Renal cortex interstitium (tissue), 11 donors: ENCODE measurements at regions not wholly inside any gene's neighbourhood (a gene's known extent, or its start where the extent isn't known, plus 50 kb on each side); places are given as distances from the start of the nearest gene placed in this dataset.
"Not testable (repeated sequence)": the region's sequence is repeated elsewhere in the genome, so short reads cannot be mapped to it uniquely, and the experiment has no call there.

ENCODE experiments used
- DNase-seq, 11 donors: peaks; one replicate each; pipeline ENCODE4 v3.0.0-alpha.2; 2013; ENCODE audit warnings: low read depth in 9 of 11, low spot score in 4 of 11; ENCODE audit errors: extremely low read depth in 1 of 11

GRCh38 chr5:5886812-5887486, 464.5 kb downstream of the ICE1 start:
- DNase-seq, result peak in 1 of 11 donors; percentile 2

DNA sequence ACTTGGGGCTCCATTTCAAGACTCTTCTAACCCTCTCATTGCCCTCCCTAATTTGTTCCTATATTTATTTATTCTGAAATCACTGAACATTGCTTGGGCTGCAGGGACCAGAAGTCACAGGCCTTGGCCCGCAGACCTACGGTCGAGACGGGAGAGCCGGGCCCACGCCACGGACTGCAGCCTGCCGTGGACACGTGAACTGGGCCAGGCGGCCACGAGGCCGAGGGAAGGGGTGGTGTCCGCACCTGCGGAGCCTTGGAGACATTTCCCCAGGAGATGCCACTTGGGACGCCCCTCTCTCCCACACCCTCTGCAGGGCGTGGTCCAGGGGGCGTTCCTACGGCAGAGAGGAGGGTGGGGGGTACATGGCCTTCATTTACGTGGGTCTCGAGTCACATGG, 463.9 kb downstream of the ICE1 start:
- no peak for DNase-seq

DNA sequence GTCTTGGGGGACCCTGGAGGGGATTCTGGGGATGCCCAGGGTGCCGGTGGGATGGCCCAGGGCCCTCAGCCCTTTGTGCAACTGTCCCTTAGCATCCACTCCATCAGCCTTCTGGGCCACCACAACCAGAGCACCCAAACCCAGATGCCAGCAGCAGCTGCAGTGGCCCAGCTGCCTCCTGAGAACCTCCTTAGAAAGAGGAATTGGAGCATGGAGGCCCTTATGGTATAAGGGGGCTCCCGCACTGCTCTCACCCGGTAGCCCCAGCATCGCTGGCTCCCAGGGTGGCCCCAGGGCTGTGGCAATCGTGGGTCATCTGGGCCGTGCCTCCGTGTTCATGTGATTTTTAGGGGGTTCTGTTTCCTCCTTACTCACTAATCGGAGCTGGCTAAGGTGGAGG, 463.3 kb downstream of the ICE1 start:
- DNase-seq, result no peak

DNA sequence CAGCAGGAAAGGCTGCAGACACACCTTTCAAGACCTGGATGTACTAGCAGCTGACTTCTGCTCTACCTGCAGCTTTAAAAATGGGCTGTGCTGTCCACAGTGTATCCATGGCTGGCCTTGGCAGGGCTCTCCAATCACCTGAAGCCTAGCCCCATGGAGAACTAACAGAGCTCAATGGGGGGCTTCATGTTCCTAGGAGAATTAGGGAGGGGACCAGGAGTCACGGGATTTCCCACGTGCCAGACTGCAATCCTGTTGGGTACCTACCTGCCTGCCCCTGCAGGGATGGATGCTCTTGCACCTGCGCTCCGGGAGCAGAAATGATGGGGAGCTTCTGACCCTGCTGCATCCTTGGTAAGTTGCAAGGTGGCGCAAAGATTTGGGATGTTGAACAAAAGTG, 462.1 kb downstream of the ICE1 start:
- no peak for DNase-seq

GRCh38 chr5:5883562-5883961, 461.1 kb downstream of the ICE1 start:
- DNase-seq, result no peak

- no peak for DNase-seq
These were observed 460.7 kb downstream of the ICE1 start for GRCh38 chr5:5883146-5883545.

DNA sequence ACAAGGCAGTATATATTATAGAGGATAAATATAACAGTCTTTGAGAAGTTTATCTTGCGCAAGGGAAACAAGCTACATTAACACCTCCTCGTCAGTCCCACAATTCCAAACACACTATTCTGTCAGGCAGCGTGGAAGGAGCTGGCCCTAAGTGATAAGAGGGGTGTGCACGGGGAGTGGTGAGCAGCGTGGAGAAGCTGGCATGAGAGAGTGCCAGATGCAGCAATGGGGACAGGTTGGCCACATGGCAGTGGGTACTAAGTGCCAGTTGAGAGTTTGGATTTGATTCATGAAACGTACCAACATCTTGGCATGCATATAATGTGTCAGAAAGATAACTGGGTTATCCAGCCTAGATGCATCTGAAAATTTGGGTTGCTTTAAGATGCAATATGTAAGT, 460.2 kb downstream of the ICE1 start:
- DNase-seq, result no peak

DNA sequence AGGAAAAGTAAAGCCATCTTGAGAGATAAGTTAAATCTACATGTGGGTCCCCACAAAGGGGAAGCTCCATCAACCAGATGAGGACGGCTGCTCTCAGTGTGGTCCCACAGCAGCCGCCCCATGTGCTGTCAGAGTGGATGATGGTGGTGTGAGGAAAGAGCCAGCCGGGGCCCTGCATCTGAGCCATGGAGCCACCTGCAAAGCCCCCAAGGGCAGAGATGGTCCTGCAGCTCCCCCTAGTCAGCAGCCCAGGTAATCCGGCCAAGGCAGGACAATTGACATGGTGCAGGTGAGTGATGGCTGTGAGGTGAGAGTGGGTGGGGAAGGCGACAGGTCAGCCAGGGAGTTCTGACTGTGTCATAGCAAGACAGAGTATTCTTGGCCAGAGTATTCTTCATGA, 458.8 kb downstream of the ICE1 start:
- DNase-seq, result no peak

GRCh38 chr5:5880077-5880763, 457.7 kb downstream of the ICE1 start:
- no peak for DNase-seq

DNA sequence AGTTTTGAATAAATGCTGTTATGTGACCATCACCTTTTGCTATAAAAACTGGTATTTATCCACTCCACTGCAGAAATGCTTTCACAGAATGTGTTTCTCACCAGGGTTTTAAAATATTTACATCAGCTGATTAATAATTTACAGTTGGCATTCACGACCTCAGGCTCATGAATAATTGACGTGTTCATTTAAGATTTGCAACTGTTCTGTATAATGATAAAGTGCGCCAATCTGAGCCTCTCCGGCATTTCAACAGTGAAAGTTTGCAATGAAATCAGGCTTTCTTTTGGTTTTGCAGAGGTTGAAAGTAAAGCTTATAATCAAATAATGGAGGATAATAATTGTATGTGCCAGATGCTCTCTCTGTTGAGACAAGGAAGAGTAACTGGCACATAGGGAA, 434.9 kb downstream of the ICE1 start:
- DNase-seq, result no peak

DNA sequence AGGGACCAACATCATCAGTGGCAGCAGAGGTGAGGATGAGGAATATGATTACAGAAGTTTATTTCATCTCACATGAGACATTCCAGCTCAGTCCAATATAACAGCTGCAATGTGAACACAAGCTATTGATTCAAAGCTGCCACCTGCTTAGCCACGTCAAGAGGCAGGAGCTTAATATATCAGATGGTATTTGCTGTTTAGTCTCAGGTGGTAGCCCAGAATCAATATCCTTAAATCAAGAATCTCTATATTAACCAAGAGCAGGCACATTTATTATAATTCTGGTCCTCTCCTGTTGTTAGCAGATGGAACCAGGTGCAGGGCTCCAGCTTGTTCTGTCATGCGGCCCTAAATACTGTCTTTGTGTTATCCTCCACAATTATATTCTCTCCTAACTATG, 431.6 kb downstream of the ICE1 start:
- DNase-seq, result no peak

GRCh38 chr5:5838493-5838892, 416.0 kb downstream of the ICE1 start:
- DNase-seq, result no peak

- DNase-seq, result not testable (repeated sequence)
These were observed 409.1 kb downstream of the ICE1 start for GRCh38 chr5:5831622-5832021.

DNA sequence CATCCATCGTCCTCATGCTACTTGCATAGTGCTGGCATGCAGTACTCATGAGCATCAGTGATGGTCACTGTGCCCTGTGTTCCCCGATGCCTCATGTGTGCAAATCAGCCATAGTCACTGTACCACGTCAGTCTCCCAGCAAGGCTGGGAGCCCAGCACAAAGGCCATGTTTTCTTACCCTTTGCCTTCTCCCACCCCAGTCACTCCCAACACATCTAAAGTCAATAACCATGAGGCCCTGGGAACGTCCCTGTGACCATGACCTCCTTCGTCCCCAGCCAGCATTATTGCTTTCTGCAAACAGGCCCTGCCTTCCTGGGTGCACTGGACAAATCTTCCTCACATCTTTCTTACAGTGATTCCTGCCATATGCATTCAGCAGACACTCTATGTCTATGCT, 406.1 kb downstream of the ICE1 start:
- DNase-seq, result no peak

GRCh38 chr5:5826911-5827310, 404.4 kb downstream of the ICE1 start:
- no peak for DNase-seq

- DNase-seq, result no peak
These were observed 400.3 kb downstream of the ICE1 start for GRCh38 chr5:5822729-5823257.

- no peak for DNase-seq
These were observed 394.5 kb downstream of the ICE1 start for GRCh38 chr5:5816960-5817359.

GRCh38 chr5:5813441-5813840, 391.0 kb downstream of the ICE1 start:
- DNase-seq, result no peak

DNA sequence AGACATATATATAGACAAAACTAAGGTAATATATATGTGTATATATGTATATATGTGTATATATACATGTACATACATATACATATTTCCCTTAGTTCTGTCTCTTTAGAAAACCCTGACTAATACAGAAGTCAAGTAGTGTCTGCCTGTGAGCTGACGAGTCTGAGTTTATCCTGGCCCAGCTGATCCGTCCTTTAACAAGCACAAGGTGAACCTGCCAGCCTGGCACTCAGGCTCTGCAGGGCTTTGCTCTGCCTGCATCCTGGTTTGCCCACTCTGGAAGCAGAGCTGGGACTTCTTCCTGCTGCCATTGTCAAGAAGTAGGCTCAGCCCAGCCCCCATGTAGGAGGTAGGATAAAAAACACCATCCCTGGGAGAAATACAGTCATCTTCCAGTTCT, 388.0 kb downstream of the ICE1 start:
- no peak for DNase-seq

DNA sequence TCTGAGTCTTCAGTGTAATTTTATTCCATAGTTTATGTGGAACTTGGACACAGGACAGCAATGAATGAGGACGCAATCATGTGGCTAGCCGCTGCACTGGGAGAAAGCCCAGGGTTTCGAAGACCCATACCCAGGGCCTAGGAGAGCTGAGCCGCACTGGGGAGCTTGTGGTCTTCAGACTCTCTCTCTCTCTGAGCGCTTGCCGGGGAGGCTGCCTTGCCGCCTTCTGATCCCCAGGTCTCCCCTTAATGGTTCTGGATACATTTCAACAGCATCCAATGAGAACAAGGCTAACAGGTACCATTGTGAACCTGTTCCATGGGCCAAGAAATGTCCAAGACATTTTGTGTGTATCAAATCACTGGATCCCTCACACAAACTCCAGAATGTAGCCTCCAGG, 383.4 kb downstream of the ICE1 start:
- no peak for DNase-seq
